ENCODE measurements at regions not wholly inside any gene's neighbourhood (a gene's known extent, or its start where the extent isn't known, plus 50 kb on each side); places are given as distances from the start of the nearest gene placed in this dataset.

- no peak for TF ChIP-seq CTCF (IDR thresholded peaks at IDR 0.05; ENCODE audit: borderline replicate concordance, extremely low read depth, low read length, poor library complexity, severe bottlenecking)
- no peak for TF ChIP-seq EZH2 (IDR thresholded peaks at IDR 0.05; ENCODE audit: borderline replicate concordance, low read depth, low read length, severe bottlenecking)
Measured at GRCh38 chr6:74768120-74768519, 437.7 kb downstream of the COL12A1 start.
